ENCODE measurements at regions not wholly inside any gene's neighbourhood (a gene's known extent, or its start where the extent isn't known, plus 50 kb on each side); places are given as distances from the start of the nearest gene placed in this dataset.

GRCh38 chr20:59441860-59442810 is 141.7 kb downstream of the EDN3 start:
- H3K36me3 ChIP-seq = no peaks in the 10 kb centered on the region
- TF ChIP-seq POLR2A (IDR thresholded peaks at IDR 0.05) (no peak), CTCF (IDR thresholded peaks at IDR 0.05) (no peak)
- no peak overlapping the region for H3K27ac ChIP-seq
- no peak for DNase-seq
- H3K9me3 ChIP-seq = no peaks in the 10 kb centered on the region
- no peak overlapping the region for H3K4me3 ChIP-seq
- H3K27me3 ChIP-seq = no peaks in the 10 kb centered on the region
- H3K4me1 ChIP-seq = no peaks in the 10 kb centered on the region

- H3K27ac ChIP-seq = no peak overlapping the region
- H3K9me3 ChIP-seq = no peaks in the 10 kb centered on the region
- no peaks in the 10 kb centered on the region for H3K36me3 ChIP-seq
- DNase-seq = no peak
- H3K4me3 ChIP-seq = no peak overlapping the region
- H3K27me3 ChIP-seq = no peaks in the 10 kb centered on the region
- TF ChIP-seq POLR2A (IDR thresholded peaks at IDR 0.05) (no peak), CTCF (IDR thresholded peaks at IDR 0.05) (no peak)
- H3K4me1 ChIP-seq = no peaks in the 10 kb centered on the region
Measured at GRCh38 chr20:59443550-59443949, 143.1 kb downstream of the EDN3 start.

- Histone ChIP-seq H3K27me3 (no peaks in the 10 kb centered on the region), H3K36me3 (no peaks in the 10 kb centered on the region)
- TF ChIP-seq CTCF (IDR thresholded peaks at IDR 0.05) (no peak), POLR2A (IDR thresholded peaks at IDR 0.05) (no peak)
Measured at GRCh38 chr20:59446376-59446775, 146.0 kb downstream of the EDN3 start.

GRCh38 chr20:59448196-59448595 is 147.8 kb downstream of the EDN3 start:
- Histone ChIP-seq H3K9me3 (no peaks in the 10 kb centered on the region), H3K4me1 (no peaks in the 10 kb centered on the region), H3K4me3 (no peak overlapping the region), H3K27me3 (no peaks in the 10 kb centered on the region), H3K36me3 (no peaks in the 10 kb centered on the region), H3K27ac (no peak overlapping the region)
- DNase-seq = no peak
- TF ChIP-seq POLR2A (IDR thresholded peaks at IDR 0.05) (no peak), CTCF (IDR thresholded peaks at IDR 0.05) (no peak)

More at GRCh38 chr20:59446376-59446775, 146.0 kb downstream of the EDN3 start:
- H3K4me3 ChIP-seq = no peak overlapping the region
- no peaks in the 10 kb centered on the region for H3K4me1 ChIP-seq
- DNase-seq = no peak
- no peaks in the 10 kb centered on the region for H3K9me3 ChIP-seq
- H3K27ac ChIP-seq = no peak overlapping the region

- H3K9me3 ChIP-seq = no peaks in the 10 kb centered on the region
- H3K27me3 ChIP-seq = no peaks in the 10 kb centered on the region
- no peaks in the 10 kb centered on the region for H3K4me1 ChIP-seq
- H3K27ac ChIP-seq = no peak overlapping the region
- DNase-seq = no peak
- no peak overlapping the region for H3K4me3 ChIP-seq
- TF ChIP-seq CTCF (IDR thresholded peaks at IDR 0.05) (no peak), POLR2A (IDR thresholded peaks at IDR 0.05) (no peak)
- no peaks in the 10 kb centered on the region for H3K36me3 ChIP-seq
Measured at GRCh38 chr20:59448851-59449444, 148.5 kb downstream of the EDN3 start.

Measured in Peyer's patch (tissue), 4 donors.